ENCODE measurements at regions not wholly inside any gene's neighbourhood (a gene's known extent, or its start where the extent isn't known, plus 50 kb on each side); places are given as distances from the start of the nearest gene placed in this dataset.

- TF ChIP-seq PHF20 (CRISPR knock-in tag; IDR thresholded peaks at IDR 0.05) (no peak), FOXO4 (CRISPR knock-in tag; conservative IDR thresholded peaks at IDR 0.05) (no peak), POLR2A (IDR thresholded peaks at IDR 0.05; ENCODE audit: insufficient read depth in 1 of 2, low read depth in 2 of 2, low read length in 2 of 2) (no peak), BHLHE40 (IDR thresholded peaks at IDR 0.05; ENCODE audit: low read length) (no peak), JUN (CRISPR knock-in tag; IDR thresholded peaks at IDR 0.05) (no peak), FOXA3 (CRISPR knock-in tag; IDR thresholded peaks at IDR 0.05) (no peak), MYC (CRISPR knock-in tag; IDR thresholded peaks at IDR 0.05; ENCODE audit: borderline replicate concordance) (no peak), CHCHD3 (CRISPR knock-in tag; IDR thresholded peaks at IDR 0.05) (no peak), SP1 (IDR thresholded peaks at IDR 0.05) (no peak), SP1 (CRISPR knock-in tag; IDR thresholded peaks at IDR 0.05) (no peak)
Measured at GRCh38 chr5:71829206-71829605, 110.1 kb downstream of the CARTPT start.
